ENCODE measurements at regions not wholly inside any gene's neighbourhood (a gene's known extent, or its start where the extent isn't known, plus 50 kb on each side); places are given as distances from the start of the nearest gene placed in this dataset.

GRCh38 chr5:125897089-125897488 lies 526.1 kb upstream of the GRAMD2B start:
- ATAC-seq (ENCODE audit: poor library complexity): no peak

GRCh38 chr5:125898851-125899405 lies 524.3 kb upstream of the GRAMD2B start:
- TF ChIP-seq CTCF (IDR thresholded peaks at IDR 0.05): no peak
- H3K27ac Mint-ChIP-seq: no peak overlapping the region
- no peaks in the 10 kb centered on the region for H3K36me3 Mint-ChIP-seq (ENCODE audit: low read depth)
- peaks cover 6% of the 10 kb centered on the region for H3K9me3 Mint-ChIP-seq
- H3K4me3 ChIP-seq (ENCODE audit: low read length): no peak overlapping the region
- no peak overlapping the region for H3K4me3 Mint-ChIP-seq
- no peaks in the 10 kb centered on the region for H3K36me3 ChIP-seq (ENCODE audit: insufficient read depth, low read length)
- no peaks in the 10 kb centered on the region for H3K9me3 ChIP-seq (ENCODE audit: control insufficient read depth in 1 of 2, insufficient read depth in 1 of 2, low read length in 2 of 2)
- ChIA-PET POLR2A (no interaction called here), CTCF (no interaction called here)
- H3K27me3 ChIP-seq (ENCODE audit: control insufficient read depth in 1 of 2, insufficient read depth in 2 of 2, low read length in 2 of 2): no peaks in the 10 kb centered on the region
- intact Hi-C loops (cut with DNase I, micrococcal nuclease): no loop called here
- ATAC-seq (ENCODE audit: poor library complexity) (no peak), DNase-seq (no peak)
- no peaks in the 10 kb centered on the region for H3K27me3 Mint-ChIP-seq
- no peaks in the 10 kb centered on the region for H3K4me1 Mint-ChIP-seq (ENCODE audit: low read depth)
- no peaks in the 10 kb centered on the region for H3K4me1 ChIP-seq (ENCODE audit: insufficient read depth, low read length)
- no peak overlapping the region for H3K27ac ChIP-seq (ENCODE audit: low read depth in 1 of 2, low read length in 2 of 2)

More at GRCh38 chr5:125897089-125897488, 526.1 kb upstream of the GRAMD2B start:
- no peaks in the 10 kb centered on the region for H3K4me1 Mint-ChIP-seq (ENCODE audit: low read depth)
- H3K4me1 ChIP-seq (ENCODE audit: insufficient read depth, low read length): no peaks in the 10 kb centered on the region
- H3K36me3 Mint-ChIP-seq (ENCODE audit: low read depth): no peaks in the 10 kb centered on the region
- no peaks in the 10 kb centered on the region for H3K36me3 ChIP-seq (ENCODE audit: insufficient read depth, low read length)
- H3K4me3 ChIP-seq (ENCODE audit: low read length): no peak overlapping the region
- no peak overlapping the region for H3K4me3 Mint-ChIP-seq
- H3K27ac ChIP-seq (ENCODE audit: low read depth in 1 of 2, low read length in 2 of 2): no peak overlapping the region
- H3K9me3 ChIP-seq (ENCODE audit: control insufficient read depth in 1 of 2, insufficient read depth in 1 of 2, low read length in 2 of 2): no peaks in the 10 kb centered on the region
- no peak for DNase-seq
- TF ChIP-seq CTCF (IDR thresholded peaks at IDR 0.05): no peak
- H3K27ac Mint-ChIP-seq: no peak overlapping the region
- H3K27me3 Mint-ChIP-seq: no peaks in the 10 kb centered on the region
- no peaks in the 10 kb centered on the region for H3K27me3 ChIP-seq (ENCODE audit: control insufficient read depth in 1 of 2, insufficient read depth in 2 of 2, low read length in 2 of 2)
- intact Hi-C loops (cut with DNase I, micrococcal nuclease): no loop called here
- H3K9me3 Mint-ChIP-seq: peaks cover 6% of the 10 kb centered on the region
- ChIA-PET CTCF (no interaction called here), POLR2A (no interaction called here)

- no peak for TF ChIP-seq CTCF (IDR thresholded peaks at IDR 0.05)
- Histone ChIP-seq H3K4me3 (ENCODE audit: low read length) (no peak overlapping the region), H3K9me3 (ENCODE audit: control insufficient read depth in 1 of 2, insufficient read depth in 1 of 2, low read length in 2 of 2) (peaks cover 0 to 6% of the 10 kb centered on the region in 2 experiments), H3K27ac (ENCODE audit: low read depth in 1 of 2, low read length in 2 of 2) (no peak overlapping the region), H3K4me1 (ENCODE audit: insufficient read depth, low read length) (no peaks in the 10 kb centered on the region), H3K27me3 (ENCODE audit: control insufficient read depth in 1 of 2, insufficient read depth in 2 of 2, low read length in 2 of 2) (no peaks in the 10 kb centered on the region), H3K36me3 (ENCODE audit: insufficient read depth, low read length) (no peaks in the 10 kb centered on the region)
- no peaks in the 10 kb centered on the region for H3K4me1 Mint-ChIP-seq (ENCODE audit: low read depth)
- no peak overlapping the region for H3K27ac Mint-ChIP-seq
- H3K27me3 Mint-ChIP-seq: no peaks in the 10 kb centered on the region
- no peak for DNase-seq
- H3K9me3 Mint-ChIP-seq: peaks cover 15% of the 10 kb centered on the region
- no peak for ATAC-seq (ENCODE audit: poor library complexity)
- ChIA-PET POLR2A (no interaction called here), CTCF (interaction anchor here (0.6 kb wide), 1 partner anchor 152 kb away, joined by 3 read pairs; no protein-coding TSS in a partner anchor)
- no peak overlapping the region for H3K4me3 Mint-ChIP-seq
- intact Hi-C loops (cut with DNase I, micrococcal nuclease): no loop called here
- no peaks in the 10 kb centered on the region for H3K36me3 Mint-ChIP-seq (ENCODE audit: low read depth)
Measured at GRCh38 chr5:125912028-125912427, 511.2 kb upstream of the GRAMD2B start.

All from CD4-positive, alpha-beta T cell (primary cell).